HG03460 (cell line): ENCODE measurements at regions not wholly inside any gene's neighbourhood (a gene's known extent, or its start where the extent isn't known, plus 50 kb on each side); places are given as distances from the start of the nearest gene placed in this dataset.

Experiments
- ATAC-seq: cut with Tn5 transposase; IDR thresholded peaks from one replicate; pipeline ENCODE4 v1.9.1; 2021; ENCODE audit not compliant: unreplicated experiment

- no peak for ATAC-seq
Measured at GRCh38 chr10:31143331-31143935, 111.8 kb upstream of the ZNF438 start.

DNA sequence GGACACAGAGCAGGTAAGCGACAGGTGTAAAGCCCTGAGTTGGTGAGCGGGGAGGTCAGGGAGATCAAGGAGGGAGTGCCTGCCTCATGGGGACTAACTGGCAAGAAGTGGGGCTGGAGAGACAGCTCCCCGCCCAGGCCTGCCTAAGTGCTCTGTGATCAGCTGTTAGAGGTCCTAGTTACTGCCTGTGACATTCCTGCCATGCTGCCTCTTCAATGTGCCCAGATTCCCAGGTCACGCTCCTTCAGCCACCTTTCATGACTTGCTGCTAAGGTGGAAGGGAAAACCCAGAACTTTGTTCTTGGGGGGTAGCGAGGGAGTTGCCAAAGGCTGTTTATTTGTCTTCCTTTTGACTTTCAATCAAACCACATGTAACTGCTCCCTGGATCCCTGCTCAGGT is 114.3 kb upstream of the ZNF438 start:
- no peak for ATAC-seq

DNA sequence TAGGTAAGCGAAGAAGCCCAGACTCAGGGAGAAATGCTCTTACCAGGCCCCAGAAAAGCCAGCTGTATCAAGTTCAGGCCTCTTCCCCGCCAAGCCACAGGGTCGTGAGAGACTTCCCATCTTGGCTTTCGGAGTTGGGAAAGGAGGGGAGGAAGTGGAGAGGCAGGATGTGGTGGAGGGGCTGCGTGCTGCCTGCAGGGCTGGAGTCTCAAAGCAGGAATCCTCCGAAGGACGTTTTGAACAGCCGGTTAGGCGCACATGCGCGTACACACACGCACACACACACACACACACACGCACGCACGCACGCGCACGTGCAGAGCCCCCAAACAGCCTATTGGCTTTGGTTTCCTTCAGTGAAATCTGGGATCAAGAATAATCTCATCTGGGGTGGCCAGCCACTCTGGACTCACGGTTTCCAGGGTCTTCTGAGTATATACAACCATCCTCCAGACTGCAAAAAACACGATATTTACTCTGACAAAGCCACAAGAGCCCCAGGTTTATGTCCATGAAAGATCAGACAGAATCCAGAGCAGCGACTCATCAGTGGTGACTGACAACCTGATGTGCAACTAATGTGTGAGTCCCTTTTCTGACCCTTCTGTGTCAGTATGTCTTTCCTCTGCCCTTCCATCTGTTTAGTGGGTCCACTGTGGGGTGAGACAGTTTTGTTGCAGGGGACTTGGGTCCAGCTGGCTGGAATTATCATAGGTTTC is 115.0 kb upstream of the ZNF438 start:
- ATAC-seq: no peak

- no peak for ATAC-seq
Measured at GRCh38 chr10:31147210-31147608, 115.5 kb upstream of the ZNF438 start.

GRCh38 chr10:31148951-31149350 is 117.3 kb upstream of the ZNF438 start:
- ATAC-seq: no peak

DNA sequence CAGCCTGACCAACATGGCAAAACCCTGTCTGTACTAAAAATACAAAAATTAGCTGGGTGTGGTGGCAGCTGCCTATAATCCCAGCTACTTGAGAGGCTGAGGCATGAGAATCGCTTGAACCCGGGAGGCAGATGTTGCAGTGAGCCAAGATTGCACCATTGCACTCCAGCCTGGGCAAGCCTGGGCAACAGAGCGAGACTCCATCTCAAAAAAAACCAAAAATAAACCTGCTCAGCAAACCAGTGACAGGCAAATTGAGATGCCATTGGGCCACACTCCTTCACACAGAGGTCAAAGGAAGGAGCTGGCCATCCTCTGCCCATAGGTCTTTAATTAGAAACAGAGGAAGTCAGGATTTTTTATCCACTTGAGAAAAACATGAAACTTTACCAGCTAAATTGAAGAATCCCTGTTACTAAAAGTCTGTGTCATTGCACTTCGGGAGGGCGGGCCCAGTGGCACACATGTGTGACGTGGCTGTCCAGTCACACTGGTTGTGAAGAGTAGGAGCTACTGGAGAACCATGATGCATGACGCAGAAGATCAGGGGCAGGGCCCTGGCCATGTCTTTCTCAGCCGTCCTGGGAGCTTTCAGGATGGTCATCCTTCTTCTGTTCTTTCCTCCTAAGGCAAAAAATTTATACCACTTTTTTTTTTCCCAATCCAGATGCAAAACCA is 118.3 kb upstream of the ZNF438 start:
- no peak for ATAC-seq

DNA sequence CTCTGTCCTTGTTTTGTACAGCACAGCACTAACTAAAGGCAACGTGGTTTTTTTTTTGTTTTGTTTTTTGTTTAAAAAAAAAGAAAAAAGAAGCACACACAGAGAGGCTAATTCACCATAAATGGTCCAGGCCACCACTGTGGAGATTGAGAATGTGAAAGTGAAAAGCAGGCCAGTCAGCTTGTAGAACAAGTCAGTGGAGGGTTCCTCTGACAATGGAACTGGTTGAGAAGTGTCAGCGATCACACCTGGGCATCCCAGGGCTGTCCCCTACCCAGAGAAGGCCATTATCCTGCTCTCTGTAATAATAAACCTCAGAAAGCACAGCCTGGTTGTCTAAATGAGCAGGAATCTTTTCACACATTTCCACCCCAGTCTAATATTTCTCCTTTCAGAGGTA is 119.6 kb upstream of the ZNF438 start:
- ATAC-seq: no peak

DNA sequence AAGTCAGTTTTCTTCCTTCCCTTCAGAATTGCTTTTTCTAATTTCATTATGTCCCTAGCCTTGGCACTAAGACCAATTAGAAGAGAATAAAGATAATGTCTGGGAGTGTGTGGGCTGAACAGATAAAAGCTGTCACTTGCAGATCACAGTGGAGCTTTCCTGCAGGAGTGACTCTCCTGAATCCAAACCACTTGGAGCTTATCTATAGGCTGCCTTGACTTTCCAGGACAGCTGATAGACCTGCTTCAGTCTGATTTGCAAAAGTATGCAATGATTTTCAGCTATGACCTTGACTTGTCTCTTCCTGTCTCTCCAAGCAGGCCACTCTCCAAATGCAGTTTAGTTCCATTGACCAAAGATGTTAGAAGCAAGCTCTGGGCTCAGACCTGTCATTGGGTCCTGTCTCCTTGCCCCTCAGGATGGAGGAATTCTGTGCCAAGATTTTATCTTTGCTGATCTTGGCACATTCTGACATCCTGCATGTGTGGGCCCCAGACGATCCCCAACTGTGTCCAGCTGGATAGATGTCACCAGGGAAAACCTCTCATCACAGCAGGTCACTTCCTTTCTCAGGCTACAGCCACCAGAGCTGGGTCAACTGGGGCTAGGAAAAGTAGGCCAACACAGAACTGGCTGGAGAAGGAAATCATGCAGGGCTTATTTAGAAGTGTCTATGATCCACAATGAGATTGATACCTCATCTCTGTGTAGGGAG is 120.9 kb upstream of the ZNF438 start:
- ATAC-seq: no peak

GRCh38 chr10:31153161-31153560 is 121.5 kb upstream of the ZNF438 start:
- ATAC-seq: no peak

GRCh38 chr10:31153692-31154091 is 122.0 kb upstream of the ZNF438 start:
- no peak for ATAC-seq

GRCh38 chr10:31154996-31155395 is 123.3 kb upstream of the ZNF438 start:
- no peak for ATAC-seq

DNA sequence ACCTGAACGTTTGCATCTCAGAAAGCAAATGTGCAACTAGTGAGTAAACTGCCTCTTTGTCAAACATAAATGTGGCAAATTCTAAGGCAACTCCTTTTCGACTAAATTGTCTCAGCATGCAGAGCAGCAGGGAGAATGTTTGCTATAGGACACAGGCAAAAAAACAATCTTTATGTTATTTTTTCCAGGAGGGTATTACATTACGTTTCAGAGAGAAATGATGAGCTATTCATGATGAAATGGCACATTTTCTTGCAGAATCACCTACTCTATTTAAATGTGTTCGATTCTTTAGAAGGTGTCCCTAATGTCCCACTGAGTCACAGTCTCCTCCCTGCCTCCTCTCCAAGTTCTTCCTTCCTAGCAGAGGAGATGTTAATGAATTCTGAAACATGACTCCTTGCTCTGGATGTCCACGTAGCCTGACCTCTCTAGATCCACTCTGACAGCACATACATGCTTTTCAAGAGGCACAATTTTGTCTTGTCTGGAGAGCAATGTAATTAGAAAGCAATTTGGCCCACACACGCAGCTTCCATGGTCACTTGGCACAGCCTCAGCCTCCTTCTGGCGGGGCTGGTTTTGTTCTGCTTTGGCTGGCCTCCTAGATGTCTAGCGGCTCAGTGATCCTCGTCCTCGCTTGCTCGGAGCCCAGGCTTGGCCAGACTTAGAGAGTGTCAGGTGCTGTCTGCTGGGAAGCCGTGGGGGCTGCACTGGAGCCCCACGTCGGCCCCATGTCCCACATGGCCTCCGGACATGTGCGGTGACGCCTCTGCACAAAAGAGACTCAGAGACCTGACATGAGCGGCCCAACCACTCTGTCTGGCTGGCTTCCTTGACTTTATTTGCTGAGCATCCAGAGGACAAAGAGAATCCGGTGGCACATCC is 125.7 kb upstream of the ZNF438 start:
- no peak for ATAC-seq

- no peak for ATAC-seq
Measured at GRCh38 chr10:31158011-31158658, 126.5 kb upstream of the ZNF438 start.

DNA sequence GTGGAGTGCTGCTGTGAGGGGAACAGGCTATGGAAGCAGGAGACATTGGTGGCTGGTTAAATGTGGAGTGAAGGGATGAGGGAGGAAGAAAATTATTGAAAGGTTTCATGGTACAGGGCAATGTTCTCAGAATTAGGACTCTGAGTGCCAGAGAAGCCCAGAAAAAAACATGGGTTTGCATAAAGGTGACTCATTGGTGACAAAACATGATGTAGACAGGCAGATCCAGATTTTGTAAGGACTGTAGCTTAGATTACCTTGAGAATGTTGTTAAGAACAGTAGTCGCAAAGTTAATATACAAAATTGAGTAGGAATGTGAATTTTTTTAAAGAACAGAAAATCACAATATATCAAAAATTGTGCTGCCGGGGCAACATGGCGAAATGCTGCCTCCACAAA is 134.9 kb upstream of the ZNF438 start:
- no peak for ATAC-seq

DNA sequence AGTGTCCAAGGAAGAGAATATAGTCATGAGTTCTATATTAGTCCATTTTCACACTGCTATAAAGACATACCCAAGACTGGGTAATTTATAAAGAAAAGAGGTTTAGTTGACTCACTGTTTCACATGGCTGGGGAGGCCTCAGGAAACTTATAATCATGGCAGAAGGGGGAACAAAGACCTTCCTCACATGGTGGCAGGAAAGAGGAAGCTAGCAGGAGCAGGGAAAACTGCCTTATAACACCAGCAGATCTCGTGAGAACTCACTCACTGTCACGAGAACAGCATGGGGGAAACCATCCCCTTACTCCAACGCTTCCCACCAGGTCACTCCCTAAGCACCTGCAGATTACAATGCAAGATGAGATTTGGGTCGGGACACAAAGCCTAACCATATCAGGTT is 139.0 kb upstream of the ZNF438 start:
- ATAC-seq: no peak

DNA sequence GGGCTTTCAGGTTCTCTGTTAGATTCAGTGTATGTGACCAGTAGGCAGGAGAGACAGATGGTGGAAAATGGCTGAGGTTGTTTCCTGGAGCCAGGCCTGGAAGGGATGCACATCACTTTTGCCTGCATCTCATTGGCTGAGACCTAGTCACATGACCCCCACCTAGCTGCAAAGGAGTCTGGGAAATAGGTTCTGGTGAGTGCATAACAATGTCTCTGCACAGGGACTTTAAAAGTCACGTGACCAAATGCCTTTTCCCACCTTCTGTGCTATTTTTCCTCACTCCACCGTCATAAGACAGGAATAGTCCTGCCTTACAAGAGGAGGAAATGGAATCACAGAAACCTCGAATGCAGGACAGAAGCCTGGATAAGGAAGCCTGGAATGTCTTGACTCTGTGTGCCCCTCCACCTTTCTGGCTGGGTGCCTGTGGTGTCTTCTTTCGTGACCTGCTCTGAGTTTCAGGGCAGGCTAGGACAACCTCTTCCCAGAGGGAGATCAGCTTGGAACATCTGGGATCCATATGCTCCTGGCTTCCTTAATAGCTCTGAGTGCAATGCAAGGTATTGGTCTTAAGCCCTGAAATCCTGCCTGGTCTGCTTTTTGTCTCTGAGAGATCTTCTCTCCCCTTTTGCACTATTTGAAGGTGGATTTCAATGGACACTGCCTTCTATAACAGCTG is 139.9 kb upstream of the ZNF438 start:
- no peak for ATAC-seq

DNA sequence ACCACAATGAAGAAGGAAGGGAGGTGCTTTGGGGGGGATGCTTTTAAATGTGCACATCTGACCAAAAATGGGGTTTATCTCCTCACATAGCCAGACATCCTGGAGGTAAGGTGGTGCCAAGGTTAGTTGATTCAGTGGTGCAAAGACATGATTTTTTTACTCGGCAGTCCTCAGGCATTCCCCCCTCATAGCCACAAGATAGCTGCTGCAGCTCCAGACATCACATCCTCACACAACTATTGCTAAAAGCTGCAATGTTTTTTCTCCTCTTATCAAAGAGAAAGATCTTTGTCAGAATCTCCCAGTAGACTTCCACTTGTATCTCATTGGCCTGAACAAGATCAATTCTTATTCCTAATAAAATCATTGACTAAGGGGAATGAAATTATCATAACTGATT is 141.3 kb upstream of the ZNF438 start:
- no peak for ATAC-seq

- ATAC-seq: no peak
Measured at GRCh38 chr10:31173752-31174151, 142.1 kb upstream of the ZNF438 start.

- ATAC-seq: no peak
Measured at GRCh38 chr10:31179091-31179680, 139.8 kb upstream of the ZEB1 start.
